GM23338 (cell line): ENCODE measurements at regions not wholly inside any gene's neighbourhood (a gene's known extent, or its start where the extent isn't known, plus 50 kb on each side); places are given as distances from the start of the nearest gene placed in this dataset.
A peak's percentile ranks its signal among the peaks of the same experiment; 100 is the strongest.

Source experiments
- ATAC-seq: fragments of 200-7000 bp; cut with Tn5 transposase; 3 replicates; pipeline ENCODE4 v1.9.1; 2020
- DNase-seq: peaks from one replicate; pipeline ENCODE4 v3.0.0-alpha.2; 2015; ENCODE audit warnings: low spot score
- H2AFZ ChIP-seq: fragments of 200-600 bp; sonication (generic); 2 replicates; pipeline ENCODE4 v1.8.0; 2016; ENCODE audit warnings: antibody characterized with exemption, mild to moderate bottlenecking, moderate library complexity
- H3F3A ChIP-seq: fragments of 200-600 bp; sonication (generic); replicated peaks from 2 replicates; pipeline ENCODE4 v1.8.0; 2017; ENCODE audit warnings: antibody characterized with exemption, mixed run types, low read depth
- H3K27ac ChIP-seq: fragments of 200-600 bp; sonication (generic); 2 replicates; pipeline ENCODE4 v1.6.1; 2016; ENCODE audit warnings: low read depth
- H3K27me3 ChIP-seq: fragments of 200-600 bp; sonication (generic); 2 replicates; pipeline ENCODE4 v1.8.0; 2016; ENCODE audit warnings: mild to moderate bottlenecking, mixed run types, moderate library complexity; ENCODE audit not compliant: insufficient read depth
- H3K36me3 ChIP-seq: fragments of 200-600 bp; sonication (generic); 2 replicates; pipeline ENCODE4 v1.8.0; 2016; ENCODE audit warnings: mild to moderate bottlenecking; ENCODE audit not compliant: insufficient read depth
- H3K4me1 ChIP-seq: fragments of 200-600 bp; sonication (generic); 2 replicates; pipeline ENCODE4 v1.8.0; 2016; ENCODE audit warnings: mild to moderate bottlenecking, moderate library complexity; ENCODE audit not compliant: insufficient read depth
- H3K4me2 ChIP-seq: fragments of 200-600 bp; sonication (generic); 2 replicates; pipeline ENCODE4 v1.7.1; 2017; ENCODE audit warnings: mixed run types
- H3K4me3 ChIP-seq: fragments of 200-600 bp; sonication (generic); 2 replicates; pipeline ENCODE4 v1.6.1; 2016; ENCODE audit warnings: mixed run types
- H3K79me2 ChIP-seq: fragments of 200-600 bp; sonication (generic); replicated peaks from 2 replicates; pipeline ENCODE4 v1.8.0; 2017; ENCODE audit warnings: mild to moderate bottlenecking; ENCODE audit not compliant: insufficient read depth
- H3K9me2 ChIP-seq: fragments of 200-600 bp; sonication (generic); 2 replicates; pipeline ENCODE4 v1.8.0; 2017; ENCODE audit not compliant: insufficient read depth
- H4K20me1 ChIP-seq: fragments of 200-600 bp; sonication (generic); replicated peaks from 2 replicates; pipeline ENCODE4 v1.8.0; 2017; ENCODE audit warnings: mild to moderate bottlenecking; ENCODE audit not compliant: insufficient read depth
- H3K27ac Mint-ChIP-seq: 2 replicates; pipeline ENCODE4 v1.8.0; 2020; ENCODE audit warnings: inconsistent platforms, mild to moderate bottlenecking, moderate library complexity, mixed read lengths
- H3K27me3 Mint-ChIP-seq: 3 replicates; pipeline ENCODE4 v1.8.0; 2022; ENCODE audit warnings: low read depth, mild to moderate bottlenecking, moderate library complexity, mixed read lengths, inconsistent platforms; ENCODE audit not compliant: insufficient read depth, poor library complexity
- H3K36me3 Mint-ChIP-seq: 3 replicates; pipeline ENCODE4 v1.8.0; 2021; ENCODE audit warnings: low read depth, mild to moderate bottlenecking, inconsistent platforms, moderate library complexity, mixed read lengths
- H3K4me1 Mint-ChIP-seq: 3 replicates; pipeline ENCODE4 v1.8.0; 2020; ENCODE audit warnings: mild to moderate bottlenecking, inconsistent platforms, mixed read lengths
- H3K4me3 Mint-ChIP-seq: 3 replicates; pipeline ENCODE4 v1.8.0; 2021; ENCODE audit warnings: moderate library complexity, mild to moderate bottlenecking, inconsistent platforms, mixed read lengths
- H3K9me3 Mint-ChIP-seq: 3 replicates; pipeline ENCODE4 v1.8.0; 2020; ENCODE audit warnings: moderate library complexity, mild to moderate bottlenecking, inconsistent platforms, mixed read lengths
- CREB1 ChIP-seq: fragments of 250-450 bp; sonication (Bioruptor Pico); IDR thresholded peaks from 2 replicates; pipeline ENCODE4 v1.5.0; 2020; ENCODE audit warnings: low read depth, mild to moderate bottlenecking, moderate library complexity
- CTCF ChIP-seq, 2 experiments: fragments of 200-600 bp in 1 of 2; sonication (generic) in 1 of 2; conservative IDR thresholded peaks; 2 replicates each; pipeline versions ENCODE4 v1.5.1 to v1.6.1; 2016 to 2017; ENCODE audit warnings: antibody characterized with exemption in 2 of 2, low read depth in 2 of 2, mild to moderate bottlenecking in 2 of 2, moderate library complexity in 1 of 2
- ETS1 ChIP-seq: IDR thresholded peaks from 2 replicates; pipeline ENCODE4 v1.6.1; 2016; ENCODE audit warnings: antibody characterized with exemption
- EZH2phosphoT487 ChIP-seq: fragments of 200-600 bp; sonication (generic); IDR thresholded peaks from one replicate; pipeline ENCODE4 v1.8.1; 2018; ENCODE audit warnings: antibody characterized with exemption; ENCODE audit not compliant: unreplicated experiment
- JUNB ChIP-seq: IDR thresholded peaks from one replicate; pipeline ENCODE4 v1.6.1; 2016; ENCODE audit warnings: antibody characterized with exemption; ENCODE audit not compliant: unreplicated experiment
- REST ChIP-seq: IDR thresholded peaks from one replicate; pipeline ENCODE4 v1.6.1; 2018; ENCODE audit warnings: antibody characterized with exemption; ENCODE audit not compliant: unreplicated experiment
- STAT1 ChIP-seq: IDR thresholded peaks from one replicate; pipeline ENCODE4 v1.6.1; 2016; ENCODE audit warnings: antibody characterized with exemption; ENCODE audit not compliant: unreplicated experiment
- ZNF331 ChIP-seq: fragments of 250-450 bp; sonication (Bioruptor Pico); IDR thresholded peaks from 2 replicates; pipeline ENCODE4 v1.5.0; 2020; ENCODE audit warnings: low read depth, mild to moderate bottlenecking, moderate library complexity

DNA sequence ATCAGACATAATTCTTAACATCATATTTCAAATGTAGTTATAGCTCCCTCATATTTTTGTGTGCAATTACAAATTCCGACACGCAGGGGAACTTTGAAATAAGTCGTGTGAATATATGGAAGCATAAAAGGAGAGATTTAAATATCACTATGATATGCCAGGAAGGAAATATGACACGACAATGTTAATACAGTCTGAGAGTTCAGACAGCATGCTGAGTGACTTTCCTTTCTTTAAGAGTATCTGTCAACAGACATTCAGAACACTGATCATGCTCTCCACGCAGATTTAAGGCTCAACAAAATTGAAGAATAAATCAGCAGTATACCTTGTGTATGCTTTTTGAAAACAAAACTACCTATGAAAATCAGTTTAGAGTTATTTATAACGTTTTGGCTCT, 232.6 kb upstream of the CARD18 start (continued):
- no peak for TF ChIP-seq REST
- no peak for TF ChIP-seq CTCF (conservative IDR thresholded peaks at IDR 0.05; ENCODE audit: low read depth in 2 of 2)
- no peak for TF ChIP-seq STAT1
- no peak for TF ChIP-seq JUNB
- no peak for TF ChIP-seq EZH2phosphoT487
- no peak for TF ChIP-seq ETS1
- no peak for TF ChIP-seq CREB1 (CRISPR knock-in tag)

- no peaks in the 10 kb centered on the region for H3K27me3 ChIP-seq
- TF ChIP-seq CREB1 (CRISPR knock-in tag) (no peak), CTCF (conservative IDR thresholded peaks at IDR 0.05; ENCODE audit: low read depth in 2 of 2) (no peak), ZNF331 (no peak), EZH2phosphoT487 (no peak), REST (no peak), ETS1 (no peak), STAT1 (no peak)
Measured at GRCh38 chr11:105371311-105371710, 231.7 kb upstream of the CARD18 start.

More at GRCh38 chr11:105371311-105371710, 231.7 kb upstream of the CARD18 start:
- Histone ChIP-seq H3K36me3 (0 out of 2 replicates have a peak, but pooled peaks cover 6% of the 10 kb centered on the region), H3K4me3 (no peak overlapping the region), H3K4me1 (no peaks in the 10 kb centered on the region), H3K9me2 (no peaks in the 10 kb centered on the region), H4K20me1 (no peaks in the 10 kb centered on the region), H3F3A (no peaks in the 10 kb centered on the region), H3K27ac (no peak overlapping the region), H2AFZ (peak overlapping the region; percentile 20; the same call in 1 of the 2 replicates), H3K79me2 (no peaks in the 10 kb centered on the region), H3K4me2 (no peak overlapping the region)
- Mint-ChIP-seq H3K36me3 (peaks cover 19% of the 10 kb centered on the region), H3K9me3 (peaks cover 19% of the 10 kb centered on the region), H3K27ac (no peak overlapping the region), H3K4me3 (no peak overlapping the region), H3K27me3 (no peaks in the 10 kb centered on the region), H3K4me1 (peaks cover 4% of the 10 kb centered on the region; the same call in 2 of the 3 replicates)
- ATAC-seq (no peak), DNase-seq (no peak)
